Ovary (tissue), 7 donors: ENCODE measurements at regions not wholly inside any gene's neighbourhood (a gene's known extent, or its start where the extent isn't known, plus 50 kb on each side); places are given as distances from the start of the nearest gene placed in this dataset.

Source experiments
- DNase-seq, 5 donors: peaks; one replicate each; pipeline ENCODE4 v3.0.0-alpha.2; 2019 to 2020
- H3K27ac ChIP-seq, 2 donors: fragments of 200-600 bp; one replicate each; pipeline versions ENCODE4 v1.5.1 to v1.8.0; 2019 to 2022
- H3K27me3 ChIP-seq: fragments of 200-600 bp; one replicate; pipeline ENCODE4 v1.8.0; 2022
- H3K36me3 ChIP-seq: fragments of 200-600 bp; sonication (generic); one replicate; pipeline ENCODE4 v1.5.1; 2019
- H3K4me1 ChIP-seq: one replicate; pipeline ENCODE4 v1.8.1; 2013; ENCODE audit warnings: mild to moderate bottlenecking, moderate library complexity; ENCODE audit not compliant: insufficient read depth
- H3K4me3 ChIP-seq: fragments of 200-600 bp; sonication (generic); one replicate; pipeline ENCODE4 v1.5.1; 2017
- H3K9me3 ChIP-seq, 2 donors: fragments of 200-600 bp in 1 of 2; sonication (generic) in 1 of 2; one replicate each; pipeline versions ENCODE4 v1.5.1 to v1.8.1; 2013 to 2019; ENCODE audit warnings: mild to moderate bottlenecking in 1 of 2, moderate library complexity in 1 of 2
- EP300 ChIP-seq: sonication (generic); formaldehyde crosslinking; IDR thresholded peaks from one replicate; pipeline ENCODE4 v1.6.1; 2017; ENCODE audit warnings: antibody characterized with exemption
- POLR2A ChIP-seq: fragments of 450-650 bp; IDR thresholded peaks from one replicate; pipeline ENCODE4 v1.6.1; 2017; ENCODE audit warnings: antibody characterized with exemption, mild to moderate bottlenecking, moderate library complexity
- WGBS, 3 donors: extraction: QIAGEN DNeasy Blood & Tissue Kit in 1 of 3; methylation state at CpG; one replicate each; pipeline versions ENCODE4 v1.1.5 to v1.1.7; 2013 to 2017; 5-methylcytosine and 5-hydroxymethylcytosine counted together
- intact Hi-C, 4 donors: fragments of 100-400 bp; cut with DNase I; formaldehyde crosslinking; loops; one replicate each; pipeline versions ENCODE4 v1.11.0 to v1.15.1; 2022 to 2023
- TF ChIP-seq, protein P1 (sequence below), 3 donors: fragments of 450-650 bp in 2 of 3; fragments of 200-600 bp in 1 of 3; IDR thresholded peaks; one replicate each; pipeline versions ENCODE4 v1.5.1 to v1.8.0; 2016 to 2022; ENCODE audit warnings: antibody characterized with exemption in 3 of 3, mild to moderate bottlenecking in 1 of 3
- donor health status: DM: no; HTN: no; CAD: no; lungs with moderate emphysema.
- donor health status: DM: no; HTN: no; CAD: no.
- donor health status: Bipolar disorder and iron deficiency.
- donor health status: DM: no; HTN: no; CAD: no.
- donor health status: DM: yes; HTN: yes; CAD: no.

DNA sequence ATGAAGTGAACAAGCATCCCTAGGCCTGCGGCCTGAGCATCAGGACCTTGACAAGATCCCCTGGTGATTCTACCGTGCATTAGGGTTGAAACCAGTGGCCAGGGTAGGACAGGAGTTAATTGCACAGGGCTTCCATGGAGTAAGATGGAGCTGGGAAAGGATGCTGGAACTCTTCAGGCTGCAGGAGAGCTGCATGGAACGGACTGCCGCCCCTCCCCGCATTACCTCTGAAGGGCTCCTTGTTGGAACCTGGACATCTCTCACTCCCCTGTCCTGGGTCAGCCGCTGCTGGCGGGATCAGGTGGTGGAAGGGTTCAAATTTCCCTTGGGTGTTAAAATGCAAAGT lies 156.6 kb upstream of the ID2 start:
- WGBS, 3 donors: 81 to 90% (median 86%) methylated on average over 7 of the region's 7 CpGs
- TF ChIP-seq POLR2A (no peak), EP300 (no peak)
- TF ChIP-seq, protein P1, sequence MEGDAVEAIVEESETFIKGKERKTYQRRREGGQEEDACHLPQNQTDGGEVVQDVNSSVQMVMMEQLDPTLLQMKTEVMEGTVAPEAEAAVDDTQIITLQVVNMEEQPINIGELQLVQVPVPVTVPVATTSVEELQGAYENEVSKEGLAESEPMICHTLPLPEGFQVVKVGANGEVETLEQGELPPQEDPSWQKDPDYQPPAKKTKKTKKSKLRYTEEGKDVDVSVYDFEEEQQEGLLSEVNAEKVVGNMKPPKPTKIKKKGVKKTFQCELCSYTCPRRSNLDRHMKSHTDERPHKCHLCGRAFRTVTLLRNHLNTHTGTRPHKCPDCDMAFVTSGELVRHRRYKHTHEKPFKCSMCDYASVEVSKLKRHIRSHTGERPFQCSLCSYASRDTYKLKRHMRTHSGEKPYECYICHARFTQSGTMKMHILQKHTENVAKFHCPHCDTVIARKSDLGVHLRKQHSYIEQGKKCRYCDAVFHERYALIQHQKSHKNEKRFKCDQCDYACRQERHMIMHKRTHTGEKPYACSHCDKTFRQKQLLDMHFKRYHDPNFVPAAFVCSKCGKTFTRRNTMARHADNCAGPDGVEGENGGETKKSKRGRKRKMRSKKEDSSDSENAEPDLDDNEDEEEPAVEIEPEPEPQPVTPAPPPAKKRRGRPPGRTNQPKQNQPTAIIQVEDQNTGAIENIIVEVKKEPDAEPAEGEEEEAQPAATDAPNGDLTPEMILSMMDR (IDR thresholded peaks at IDR 0.05): no peak
- Histone ChIP-seq H3K4me3 (no peak overlapping the region), H3K36me3 (no peaks in the 10 kb centered on the region), H3K9me3 (no peaks in the 10 kb centered on the region), H3K4me1 (no peaks in the 10 kb centered on the region), H3K27me3 (no peaks in the 10 kb centered on the region), H3K27ac (no peak overlapping the region)
- intact Hi-C loops: no loop called here
- no peak for DNase-seq

DNA sequence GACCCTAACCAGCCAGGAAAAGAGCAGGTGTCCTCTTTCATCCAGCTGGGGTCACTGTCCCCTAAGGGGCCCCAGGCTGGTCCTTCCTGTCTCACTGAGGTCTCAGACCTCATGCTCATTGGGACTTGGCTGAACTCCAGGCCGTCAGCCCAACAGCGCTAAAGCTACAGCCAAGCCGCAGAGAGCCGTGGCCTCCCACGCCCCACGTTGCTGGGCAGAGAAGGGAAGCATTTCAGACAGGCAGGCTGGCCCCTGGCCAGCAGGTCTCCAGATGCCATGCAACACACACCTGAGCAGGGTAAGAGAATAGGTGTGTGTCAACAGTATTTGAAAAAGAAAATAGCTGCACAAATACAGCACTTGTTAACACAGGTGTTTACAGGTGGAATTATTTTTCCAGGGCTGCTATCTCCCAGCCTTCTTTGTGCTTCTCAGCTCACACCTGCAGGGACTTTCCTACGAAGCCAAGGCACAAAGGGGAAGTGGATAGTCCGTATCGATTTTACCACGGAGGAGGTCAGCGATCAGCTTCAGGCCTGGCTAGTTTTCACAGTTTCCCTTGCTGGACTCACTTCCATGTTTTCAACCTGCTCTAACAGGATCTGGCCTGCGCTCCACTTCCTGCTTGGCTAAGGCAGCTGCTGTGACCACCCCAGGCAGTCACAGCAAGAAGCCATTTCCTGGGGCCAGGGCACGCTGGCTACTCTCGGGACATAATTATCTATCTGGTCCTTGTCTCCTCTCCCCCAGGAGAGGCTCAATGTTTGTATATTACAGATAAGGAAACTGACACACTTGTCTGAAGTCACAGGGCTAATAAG lies 156.1 kb upstream of the ID2 start:
- H3K36me3 ChIP-seq: no peaks in the 10 kb centered on the region
- H3K27ac ChIP-seq: no peak overlapping the region
- H3K9me3 ChIP-seq: no peaks in the 10 kb centered on the region
- no peak overlapping the region for H3K4me3 ChIP-seq
- H3K4me1 ChIP-seq: no peaks in the 10 kb centered on the region
- peak in 4 of 5 donors; percentile 32 to 62 (median 52) for DNase-seq
- 38 to 48% (median 41%) methylated on average over 14 of the region's 14 CpGs for WGBS, 3 donors
- TF ChIP-seq EP300: no peak
- TF ChIP-seq POLR2A: no peak
- TF ChIP-seq, protein P1 (IDR thresholded peaks at IDR 0.05): no peak
- intact Hi-C loops: no loop called here
- no peaks in the 10 kb centered on the region for H3K27me3 ChIP-seq

DNA sequence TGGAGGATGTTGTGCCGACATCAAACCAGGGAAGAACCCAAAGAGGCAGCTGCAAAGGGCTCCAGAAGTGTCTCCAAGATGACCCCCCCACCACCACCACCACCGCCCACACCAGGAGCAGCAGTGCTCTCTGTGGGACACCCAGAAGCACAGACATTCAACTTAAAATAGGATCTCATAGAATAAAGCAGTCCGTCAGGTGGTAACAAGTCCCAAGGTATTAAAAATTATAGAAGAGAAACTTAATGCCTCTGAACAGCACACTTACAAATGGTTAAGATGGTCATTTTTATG lies 155.5 kb upstream of the ID2 start:
- no peak overlapping the region for H3K27ac ChIP-seq
- no peaks in the 10 kb centered on the region for H3K36me3 ChIP-seq
- H3K4me1 ChIP-seq: no peaks in the 10 kb centered on the region
- H3K27me3 ChIP-seq: no peaks in the 10 kb centered on the region
- intact Hi-C loops: no loop called here
- no peaks in the 10 kb centered on the region for H3K9me3 ChIP-seq
- DNase-seq: no peak
- 85 to 92% (median 92%) methylated on average over 3 of the region's 3 CpGs for WGBS, 3 donors
- TF ChIP-seq, protein P1 (IDR thresholded peaks at IDR 0.05): no peak
- TF ChIP-seq POLR2A (no peak), EP300 (no peak)
- no peak overlapping the region for H3K4me3 ChIP-seq

DNA sequence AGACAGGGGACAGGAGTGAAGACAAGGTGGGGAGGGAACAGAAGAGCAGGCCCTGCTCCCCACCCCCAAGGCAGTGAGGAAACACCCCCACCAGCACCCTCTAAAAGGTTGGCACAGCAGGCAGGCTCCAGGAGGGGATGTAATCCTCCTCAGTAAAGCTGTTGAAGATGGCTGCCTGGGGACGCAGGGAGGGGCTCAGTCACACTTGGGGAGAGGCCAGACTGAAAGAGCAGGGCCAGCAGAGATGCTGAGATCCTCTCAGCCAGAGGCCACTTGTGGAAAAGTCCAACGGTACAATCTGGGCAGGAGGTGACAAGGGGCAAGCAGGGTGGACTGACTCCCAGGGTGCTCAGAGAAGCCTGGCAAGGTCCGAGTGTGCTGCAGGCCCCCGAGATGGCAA lies 154.8 kb upstream of the ID2 start:
- WGBS, 3 donors: 73 to 76% (median 73%) methylated on average over 4 of the region's 4 CpGs

More for the DNA sequence above, 154.8 kb upstream of the ID2 start:
- Histone ChIP-seq H3K4me1 (no peaks in the 10 kb centered on the region), H3K27me3 (no peaks in the 10 kb centered on the region), H3K27ac (no peak overlapping the region), H3K4me3 (no peak overlapping the region), H3K9me3 (no peaks in the 10 kb centered on the region), H3K36me3 (no peaks in the 10 kb centered on the region)
- TF ChIP-seq POLR2A: no peak
- TF ChIP-seq, protein P1 (IDR thresholded peaks at IDR 0.05): no peak
- TF ChIP-seq EP300: no peak
- intact Hi-C loops: no loop called here
- no peak for DNase-seq
